Tibial nerve (tissue), 4 donors: ENCODE measurements at regions not wholly inside any gene's neighbourhood (a gene's known extent, or its start where the extent isn't known, plus 50 kb on each side); places are given as distances from the start of the nearest gene placed in this dataset.

Source experiments
- DNase-seq, 2 donors: peaks; one replicate each; pipeline ENCODE4 v3.0.0-alpha.2; 2019; ENCODE audit warnings: low spot score in 2 of 2
- H3K27ac ChIP-seq, 4 donors: fragments of 200-600 bp; sonication (generic) in 3 of 4; one replicate each; pipeline ENCODE4 v1.5.1; 2017 to 2019; ENCODE audit warnings: mild to moderate bottlenecking in 1 of 4
- H3K27me3 ChIP-seq, 2 donors: fragments of 200-600 bp; sonication (generic) in 1 of 2; one replicate each; pipeline versions ENCODE4 v1.5.1 to v1.6.0; 2017 to 2019
- H3K36me3 ChIP-seq, 3 donors: fragments of 200-600 bp; sonication (generic); one replicate each; pipeline ENCODE4 v1.5.1; 2018 to 2019
- H3K4me1 ChIP-seq, 4 donors: fragments of 200-600 bp; sonication (generic) in 3 of 4; one replicate each; pipeline ENCODE4 v1.5.1; 2017 to 2019
- H3K4me3 ChIP-seq, 4 donors: fragments of 200-600 bp; sonication (generic) in 3 of 4; one replicate each; pipeline ENCODE4 v1.5.1; 2017 to 2019; ENCODE audit warnings: mild to moderate bottlenecking in 1 of 4, moderate library complexity in 1 of 4
- H3K9me3 ChIP-seq, 4 donors: fragments of 200-600 bp; sonication (generic) in 3 of 4; one replicate each; pipeline ENCODE4 v1.5.1; 2017 to 2019
- EP300 ChIP-seq, 2 donors: sonication (generic); formaldehyde crosslinking; IDR thresholded peaks; one replicate each; pipeline ENCODE4 v1.6.1; 2017; ENCODE audit warnings: antibody characterized with exemption in 2 of 2, mild to moderate bottlenecking in 1 of 2
- POLR2A ChIP-seq, 2 donors: fragments of 450-650 bp; IDR thresholded peaks; one replicate each; pipeline ENCODE4 v1.6.1; 2017; ENCODE audit warnings: antibody characterized with exemption in 2 of 2, mild to moderate bottlenecking in 2 of 2, moderate library complexity in 2 of 2
- WGBS, 2 donors: methylation state at CpG; one replicate each; pipeline ENCODE4 v1.1.5; 2018; 5-methylcytosine and 5-hydroxymethylcytosine counted together
- TF ChIP-seq, protein P1 (sequence below), 5 experiments: fragments of 200-600 bp in 3 of 5; fragments of 450-650 bp in 2 of 5; sonication (generic) in 3 of 5; IDR thresholded peaks; one replicate each; pipeline ENCODE4 v1.5.1; 2016 to 2019; ENCODE audit warnings: antibody characterized with exemption in 5 of 5, mild to moderate bottlenecking in 3 of 5, moderate library complexity in 2 of 5

DNA sequence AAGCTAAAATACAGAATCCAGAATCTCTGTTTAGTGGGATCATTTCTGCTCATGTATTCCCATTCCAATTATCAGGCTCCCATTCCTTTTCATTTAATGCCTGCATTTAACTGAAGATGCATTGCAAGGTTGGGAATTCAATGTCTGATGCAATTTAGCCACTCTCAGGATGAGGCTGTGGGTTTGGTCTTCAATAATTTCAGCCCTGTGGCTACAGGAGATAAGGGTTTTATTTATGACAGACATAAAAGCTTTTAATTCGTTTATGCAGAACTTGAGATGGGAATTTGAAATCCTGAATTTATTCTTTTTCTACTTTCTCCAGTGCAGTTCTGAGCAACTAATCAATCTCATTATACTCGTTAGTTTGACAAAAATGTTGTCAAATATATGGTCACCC lies 1225.9 kb downstream of the PCDH18 start:
- 79 to 80% methylated on average over 2 of the region's 2 CpGs for WGBS, 2 donors
- DNase-seq = no peak
- H3K4me1 ChIP-seq = no peaks in the 10 kb centered on the region
- TF ChIP-seq, protein P1, sequence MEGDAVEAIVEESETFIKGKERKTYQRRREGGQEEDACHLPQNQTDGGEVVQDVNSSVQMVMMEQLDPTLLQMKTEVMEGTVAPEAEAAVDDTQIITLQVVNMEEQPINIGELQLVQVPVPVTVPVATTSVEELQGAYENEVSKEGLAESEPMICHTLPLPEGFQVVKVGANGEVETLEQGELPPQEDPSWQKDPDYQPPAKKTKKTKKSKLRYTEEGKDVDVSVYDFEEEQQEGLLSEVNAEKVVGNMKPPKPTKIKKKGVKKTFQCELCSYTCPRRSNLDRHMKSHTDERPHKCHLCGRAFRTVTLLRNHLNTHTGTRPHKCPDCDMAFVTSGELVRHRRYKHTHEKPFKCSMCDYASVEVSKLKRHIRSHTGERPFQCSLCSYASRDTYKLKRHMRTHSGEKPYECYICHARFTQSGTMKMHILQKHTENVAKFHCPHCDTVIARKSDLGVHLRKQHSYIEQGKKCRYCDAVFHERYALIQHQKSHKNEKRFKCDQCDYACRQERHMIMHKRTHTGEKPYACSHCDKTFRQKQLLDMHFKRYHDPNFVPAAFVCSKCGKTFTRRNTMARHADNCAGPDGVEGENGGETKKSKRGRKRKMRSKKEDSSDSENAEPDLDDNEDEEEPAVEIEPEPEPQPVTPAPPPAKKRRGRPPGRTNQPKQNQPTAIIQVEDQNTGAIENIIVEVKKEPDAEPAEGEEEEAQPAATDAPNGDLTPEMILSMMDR (IDR thresholded peaks at IDR 0.05) = no peak
- no peak for TF ChIP-seq POLR2A (IDR thresholded peaks at IDR 0.05)
- TF ChIP-seq EP300 (IDR thresholded peaks at IDR 0.05) = no peak
- no peaks in the 10 kb centered on the region for H3K27me3 ChIP-seq
- H3K36me3 ChIP-seq = no peaks in the 10 kb centered on the region
- no peak overlapping the region for H3K27ac ChIP-seq
- H3K4me3 ChIP-seq = no peak overlapping the region
- H3K9me3 ChIP-seq = no peaks in the 10 kb centered on the region

DNA sequence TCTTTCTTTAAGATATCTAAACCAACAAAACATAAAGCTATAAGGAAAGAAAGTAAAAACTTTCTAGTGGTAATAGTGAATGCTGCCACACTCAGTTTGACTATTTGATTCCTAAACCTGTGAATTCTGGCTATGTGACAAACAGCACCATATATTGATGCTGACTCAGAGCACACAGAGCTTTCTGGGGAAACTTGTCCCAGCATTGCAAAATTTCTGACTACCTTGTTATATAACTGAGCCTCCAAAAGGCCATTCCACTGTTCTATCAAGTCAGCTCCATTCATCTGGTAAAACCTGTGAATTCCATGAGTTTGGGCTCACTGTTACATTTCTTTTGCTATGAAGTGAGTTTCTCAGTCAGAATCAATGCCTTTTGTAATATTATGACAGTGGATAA lies 1229.7 kb downstream of the PCDH18 start:
- H3K27me3 ChIP-seq = no peaks in the 10 kb centered on the region
- no peak overlapping the region for H3K4me3 ChIP-seq
- no peak overlapping the region for H3K27ac ChIP-seq
- H3K4me1 ChIP-seq = no peaks in the 10 kb centered on the region
- H3K36me3 ChIP-seq = no peaks in the 10 kb centered on the region
- no peak for TF ChIP-seq EP300 (IDR thresholded peaks at IDR 0.05)
- no peak for TF ChIP-seq POLR2A (IDR thresholded peaks at IDR 0.05)
- TF ChIP-seq, protein P1 (IDR thresholded peaks at IDR 0.05) = no peak
- no peaks in the 10 kb centered on the region for H3K9me3 ChIP-seq
- no peak for DNase-seq

DNA sequence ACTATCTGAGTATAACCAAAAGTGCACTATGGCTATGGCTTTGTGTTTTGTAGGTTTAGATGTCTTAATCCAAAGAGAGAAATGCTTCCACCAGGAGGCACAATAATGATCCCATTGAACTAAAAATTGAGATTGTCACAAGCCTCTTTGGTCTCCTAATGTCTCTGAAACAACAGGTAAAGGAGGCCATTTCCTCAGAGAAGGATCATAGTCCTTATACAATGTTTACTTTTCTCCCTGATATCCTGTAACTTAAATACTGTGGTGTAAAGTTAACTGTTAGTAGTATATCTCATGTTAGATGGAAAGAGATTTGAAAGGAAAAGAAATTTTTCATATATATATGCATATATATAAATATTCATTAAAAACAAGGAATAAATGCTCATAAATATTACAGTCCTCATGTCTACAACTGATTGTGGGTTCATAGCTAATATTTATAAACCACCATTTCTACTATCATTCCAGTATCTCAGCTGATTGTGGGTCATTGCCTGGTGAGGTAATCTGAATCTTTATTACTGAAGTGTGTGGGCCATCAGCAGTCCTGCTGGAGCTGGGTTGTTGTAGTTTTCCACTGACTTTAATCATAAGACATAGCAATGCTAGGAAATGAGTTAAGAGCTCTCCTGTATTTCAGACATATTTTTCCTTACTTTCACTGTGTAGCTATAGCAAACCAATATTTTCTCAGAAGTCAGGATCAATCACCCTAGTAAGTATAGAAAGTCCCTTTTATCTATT lies 1230.4 kb downstream of the PCDH18 start:
- DNase-seq = no peak
- Histone ChIP-seq H3K4me3 (no peak overlapping the region), H3K27me3 (no peaks in the 10 kb centered on the region), H3K27ac (no peak overlapping the region), H3K36me3 (no peaks in the 10 kb centered on the region), H3K9me3 (no peaks in the 10 kb centered on the region), H3K4me1 (no peaks in the 10 kb centered on the region)
- TF ChIP-seq, protein P1 (IDR thresholded peaks at IDR 0.05) = no peak
- TF ChIP-seq EP300 (IDR thresholded peaks at IDR 0.05) (no peak), POLR2A (IDR thresholded peaks at IDR 0.05) (no peak)

- WGBS, 2 donors = 69 to 83% methylated on average over 2 of the region's 2 CpGs
- Histone ChIP-seq H3K4me1 (no peaks in the 10 kb centered on the region), H3K27me3 (no peaks in the 10 kb centered on the region), H3K36me3 (no peaks in the 10 kb centered on the region), H3K9me3 (no peaks in the 10 kb centered on the region), H3K4me3 (no peak overlapping the region), H3K27ac (no peak overlapping the region)
- TF ChIP-seq EP300 (IDR thresholded peaks at IDR 0.05) (no peak), POLR2A (IDR thresholded peaks at IDR 0.05) (no peak)
- TF ChIP-seq, protein P1 (IDR thresholded peaks at IDR 0.05) = no peak
- DNase-seq = no peak
These were observed 1248.3 kb downstream of the PCDH18 start for GRCh38 chr4:136283977-136284376.

- Histone ChIP-seq H3K9me3 (no peaks in the 10 kb centered on the region), H3K27ac (no peak overlapping the region), H3K27me3 (no peaks in the 10 kb centered on the region), H3K4me3 (no peak overlapping the region), H3K36me3 (no peaks in the 10 kb centered on the region), H3K4me1 (no peaks in the 10 kb centered on the region)
- DNase-seq = no peak
- TF ChIP-seq, protein P1 (IDR thresholded peaks at IDR 0.05) = no peak
- TF ChIP-seq EP300 (IDR thresholded peaks at IDR 0.05) = no peak
- TF ChIP-seq POLR2A (IDR thresholded peaks at IDR 0.05) = no peak
- 58 to 71% methylated on average over 1 of the region's 1 CpG for WGBS, 2 donors
These were observed 1250.4 kb downstream of the PCDH18 start for GRCh38 chr4:136281889-136282288.
